GM12874 (cell line): ENCODE measurements at regions not wholly inside any gene's neighbourhood (a gene's known extent, or its start where the extent isn't known, plus 50 kb on each side); places are given as distances from the start of the nearest gene placed in this dataset.

Experiments
- CTCF ChIP-seq: IDR thresholded peaks from 2 replicates; pipeline ENCODE4 v1.5.1; 2011; ENCODE audit warnings: low read depth, mild to moderate bottlenecking, control low read depth, low read length, moderate library complexity; ENCODE audit not compliant: insufficient read depth

DNA sequence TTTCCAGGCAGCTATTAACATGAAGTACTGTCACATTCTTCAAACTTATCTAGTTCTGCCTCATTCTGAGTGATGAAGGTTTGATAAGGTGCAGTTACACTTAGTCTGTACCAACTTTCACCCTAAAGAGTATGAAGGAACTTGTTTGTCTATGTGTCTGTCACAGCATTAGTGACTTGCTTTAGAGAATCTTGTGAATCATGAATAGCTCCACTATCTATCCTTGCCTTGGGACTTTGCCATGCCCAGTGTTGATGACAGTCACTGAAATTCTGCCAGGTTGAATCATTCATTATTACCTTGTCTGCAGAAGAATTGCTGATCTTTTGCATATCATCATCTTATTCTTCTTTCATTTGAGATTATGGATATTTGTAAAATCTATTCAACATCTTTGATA lies 50.9 kb upstream of the A1CF start:
- no peak for TF ChIP-seq CTCF

GRCh38 chr10:50937230-50937907 lies 51.9 kb upstream of the A1CF start:
- peak; percentile 23; the same call in 1 of the 2 replicates for TF ChIP-seq CTCF

DNA sequence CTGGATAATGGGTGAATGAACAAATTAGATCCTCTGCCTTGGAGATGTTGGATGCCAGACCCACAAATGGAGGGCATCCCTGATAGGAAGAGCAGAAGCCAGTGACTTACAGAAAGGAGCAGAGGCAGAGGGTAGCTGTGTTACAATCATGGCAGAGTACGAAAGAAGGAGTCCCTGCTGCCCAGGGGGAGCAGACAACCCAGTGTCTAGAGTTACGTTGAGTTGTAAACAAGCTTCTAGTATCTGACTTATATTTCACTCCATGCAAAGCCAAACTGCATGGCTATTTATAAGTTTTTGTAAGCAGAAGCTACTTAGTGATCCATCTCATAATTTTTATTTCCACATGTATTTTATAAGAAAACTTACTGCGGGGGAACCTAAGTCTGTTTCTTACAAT lies 56.2 kb upstream of the A1CF start:
- no peak for TF ChIP-seq CTCF

DNA sequence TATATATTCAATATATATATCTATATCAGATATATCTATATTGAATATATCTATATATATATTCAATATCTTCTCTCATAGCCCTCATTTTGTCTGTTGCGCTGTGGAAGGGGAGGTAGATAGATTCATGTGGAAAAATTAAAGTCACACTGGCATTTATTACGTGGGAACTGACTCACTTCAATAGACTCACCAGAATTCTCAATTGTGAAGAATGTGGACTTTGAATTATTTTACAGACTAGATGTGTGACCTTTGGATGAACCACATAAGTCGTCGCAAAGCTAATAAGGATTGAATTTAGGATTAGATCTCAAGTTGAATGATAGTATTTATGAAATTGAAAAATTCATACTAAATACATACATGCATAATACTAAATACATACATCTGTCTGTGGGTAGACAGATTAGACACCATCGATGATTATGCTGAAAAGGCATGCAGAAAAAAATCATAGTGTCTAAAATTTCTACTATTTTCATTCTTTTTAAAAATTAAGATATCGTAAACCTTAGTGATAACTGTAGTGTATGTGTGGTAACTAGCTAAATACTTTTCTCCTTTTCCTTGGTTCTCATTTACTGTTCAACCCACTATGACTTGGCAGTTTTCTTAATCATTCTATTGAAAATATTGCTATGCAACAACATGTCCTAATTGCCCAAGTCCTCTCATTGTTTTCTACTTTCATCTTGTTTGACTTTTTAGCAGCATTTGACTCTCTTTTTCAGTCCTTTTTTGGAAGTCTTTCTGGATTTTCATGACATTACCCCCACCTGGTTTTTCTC lies 61.8 kb upstream of the A1CF start:
- no peak for TF ChIP-seq CTCF

- TF ChIP-seq CTCF = no peak
Observed at GRCh38 chr10:50951365-50951764, 65.9 kb upstream of the A1CF start.

- no peak for TF ChIP-seq CTCF
Observed at GRCh38 chr10:50961297-50961696, 75.9 kb upstream of the A1CF start.

- no peak for TF ChIP-seq CTCF
Observed at GRCh38 chr10:50963063-50963462, 77.6 kb upstream of the A1CF start.
